ENCODE measurements at regions not wholly inside any gene's neighbourhood (a gene's known extent, or its start where the extent isn't known, plus 50 kb on each side); places are given as distances from the start of the nearest gene placed in this dataset.

GRCh38 chr14:71824816-71825215, 107.4 kb upstream of the RGS6 start:
- no peak for DNase-seq (ENCODE audit: low read depth)
- H3K4me3 ChIP-seq (ENCODE audit: control insufficient read depth, low read depth, low read length): no peak overlapping the region
- TF ChIP-seq CTCF (conservative IDR thresholded peaks at IDR 0.05; ENCODE audit: control insufficient read depth, insufficient read depth, low read depth, low read length): no peak

GRCh38 chr14:71833476-71833875, 98.8 kb upstream of the RGS6 start:
- no peak for TF ChIP-seq CTCF (conservative IDR thresholded peaks at IDR 0.05; ENCODE audit: control insufficient read depth, insufficient read depth, low read depth, low read length)
- DNase-seq (ENCODE audit: low read depth): no peak
- H3K4me3 ChIP-seq (ENCODE audit: control insufficient read depth, low read depth, low read length): no peak overlapping the region

GRCh38 chr14:71834284-71835204, 97.7 kb upstream of the RGS6 start:
- H3K4me3 ChIP-seq (ENCODE audit: control insufficient read depth, low read depth, low read length): no peak overlapping the region
- no peak for DNase-seq (ENCODE audit: low read depth)
- no peak for TF ChIP-seq CTCF (conservative IDR thresholded peaks at IDR 0.05; ENCODE audit: control insufficient read depth, insufficient read depth, low read depth, low read length)

GRCh38 chr14:71852181-71852580, 80.0 kb upstream of the RGS6 start:
- TF ChIP-seq CTCF (conservative IDR thresholded peaks at IDR 0.05; ENCODE audit: control insufficient read depth, insufficient read depth, low read depth, low read length): no peak
- H3K4me3 ChIP-seq (ENCODE audit: control insufficient read depth, low read depth, low read length): no peak overlapping the region
- DNase-seq (ENCODE audit: low read depth): no peak

GRCh38 chr14:71855399-71856036, 76.7 kb upstream of the RGS6 start:
- H3K4me3 ChIP-seq (ENCODE audit: control insufficient read depth, low read depth, low read length): no peak overlapping the region
- peak; percentile 69 for DNase-seq (ENCODE audit: low read depth)
- peak; percentile 78 for TF ChIP-seq CTCF (conservative IDR thresholded peaks at IDR 0.05; ENCODE audit: control insufficient read depth, insufficient read depth, low read depth, low read length)

- H3K4me3 ChIP-seq (ENCODE audit: control insufficient read depth, low read depth, low read length): no peak overlapping the region
- no peak for TF ChIP-seq CTCF (conservative IDR thresholded peaks at IDR 0.05; ENCODE audit: control insufficient read depth, insufficient read depth, low read depth, low read length)
- DNase-seq (ENCODE audit: low read depth): no peak
These were observed 75.9 kb upstream of the RGS6 start for GRCh38 chr14:71856199-71856919.

All from fibroblast of mammary gland (primary cell).